WERI-Rb-1 (cell line): ENCODE measurements at regions not wholly inside any gene's neighbourhood (a gene's known extent, or its start where the extent isn't known, plus 50 kb on each side); places are given as distances from the start of the nearest gene placed in this dataset.

ENCODE experiments used
- DNase-seq: peaks from one replicate; pipeline ENCODE4 v3.0.0-alpha.2; 2020
- H3K27ac ChIP-seq: fragments of 250-450 bp; sonication (Bioruptor Pico); 2 replicates; pipeline ENCODE4 v1.5.1; 2020; ENCODE audit warnings: mild to moderate bottlenecking, moderate library complexity
- H3K27me3 ChIP-seq: fragments of 250-450 bp; sonication (Bioruptor Pico); 2 replicates; pipeline ENCODE4 v1.5.1; 2021; ENCODE audit warnings: mild to moderate bottlenecking, low read depth, moderate library complexity; ENCODE audit not compliant: insufficient read depth, severe bottlenecking
- H3K36me3 ChIP-seq: fragments of 250-450 bp; sonication (Bioruptor Pico); 2 replicates; pipeline ENCODE4 v1.5.1; 2020; ENCODE audit warnings: mild to moderate bottlenecking, moderate library complexity
- H3K4me3 ChIP-seq: 2 replicates; pipeline ENCODE4 v1.5.1; 2011; ENCODE audit warnings: low read depth, mild to moderate bottlenecking, control low read depth, low read length
- H3K9me3 ChIP-seq: fragments of 250-450 bp; sonication (Bioruptor Pico); 2 replicates; pipeline ENCODE4 v1.5.1; 2021; ENCODE audit warnings: mild to moderate bottlenecking, moderate library complexity; ENCODE audit not compliant: severe bottlenecking
- TF ChIP-seq, protein P1 (sequence below): IDR thresholded peaks from 2 replicates; pipeline ENCODE4 v1.5.1; 2011; ENCODE audit warnings: low read depth, mild to moderate bottlenecking, control low read depth, inconsistent platforms, low read length

GRCh38 chr4:184526228-184526627 lies 51.9 kb upstream of the IRF2 start:
- Histone ChIP-seq H3K9me3 (no peaks in the 10 kb centered on the region), H3K27me3 (no peaks in the 10 kb centered on the region), H3K36me3 (no peaks in the 10 kb centered on the region), H3K27ac (no peak overlapping the region), H3K4me3 (no peak overlapping the region)
- DNase-seq: no peak
- TF ChIP-seq, protein P1, sequence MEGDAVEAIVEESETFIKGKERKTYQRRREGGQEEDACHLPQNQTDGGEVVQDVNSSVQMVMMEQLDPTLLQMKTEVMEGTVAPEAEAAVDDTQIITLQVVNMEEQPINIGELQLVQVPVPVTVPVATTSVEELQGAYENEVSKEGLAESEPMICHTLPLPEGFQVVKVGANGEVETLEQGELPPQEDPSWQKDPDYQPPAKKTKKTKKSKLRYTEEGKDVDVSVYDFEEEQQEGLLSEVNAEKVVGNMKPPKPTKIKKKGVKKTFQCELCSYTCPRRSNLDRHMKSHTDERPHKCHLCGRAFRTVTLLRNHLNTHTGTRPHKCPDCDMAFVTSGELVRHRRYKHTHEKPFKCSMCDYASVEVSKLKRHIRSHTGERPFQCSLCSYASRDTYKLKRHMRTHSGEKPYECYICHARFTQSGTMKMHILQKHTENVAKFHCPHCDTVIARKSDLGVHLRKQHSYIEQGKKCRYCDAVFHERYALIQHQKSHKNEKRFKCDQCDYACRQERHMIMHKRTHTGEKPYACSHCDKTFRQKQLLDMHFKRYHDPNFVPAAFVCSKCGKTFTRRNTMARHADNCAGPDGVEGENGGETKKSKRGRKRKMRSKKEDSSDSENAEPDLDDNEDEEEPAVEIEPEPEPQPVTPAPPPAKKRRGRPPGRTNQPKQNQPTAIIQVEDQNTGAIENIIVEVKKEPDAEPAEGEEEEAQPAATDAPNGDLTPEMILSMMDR: no peak
